SK-N-MC (cell line): ENCODE measurements at regions not wholly inside any gene's neighbourhood (a gene's known extent, or its start where the extent isn't known, plus 50 kb on each side); places are given as distances from the start of the nearest gene placed in this dataset.
"Not testable (repeated sequence)": the region's sequence is repeated elsewhere in the genome, so short reads cannot be mapped to it uniquely, and the experiment has no call there.

Experiments used
- EZH2 ChIP-seq: fragments of 200-600 bp; sonication (generic); IDR thresholded peaks from one replicate; pipeline ENCODE4 v1.6.1; 2017; ENCODE audit warnings: antibody characterized with exemption
- FOXP2 ChIP-seq: optimal IDR thresholded peaks from 2 replicates; pipeline ENCODE3; 2011; ENCODE audit warnings: mild to moderate bottlenecking, moderate library complexity; ENCODE audit not compliant: insufficient read depth; ENCODE audit errors: extremely low read length, control extremely low read depth
- POLR2AphosphoS5 ChIP-seq: IDR thresholded peaks from 2 replicates; pipeline ENCODE4 v1.6.1; 2012; ENCODE audit warnings: mild to moderate bottlenecking, low read depth, low read length, borderline replicate concordance

DNA sequence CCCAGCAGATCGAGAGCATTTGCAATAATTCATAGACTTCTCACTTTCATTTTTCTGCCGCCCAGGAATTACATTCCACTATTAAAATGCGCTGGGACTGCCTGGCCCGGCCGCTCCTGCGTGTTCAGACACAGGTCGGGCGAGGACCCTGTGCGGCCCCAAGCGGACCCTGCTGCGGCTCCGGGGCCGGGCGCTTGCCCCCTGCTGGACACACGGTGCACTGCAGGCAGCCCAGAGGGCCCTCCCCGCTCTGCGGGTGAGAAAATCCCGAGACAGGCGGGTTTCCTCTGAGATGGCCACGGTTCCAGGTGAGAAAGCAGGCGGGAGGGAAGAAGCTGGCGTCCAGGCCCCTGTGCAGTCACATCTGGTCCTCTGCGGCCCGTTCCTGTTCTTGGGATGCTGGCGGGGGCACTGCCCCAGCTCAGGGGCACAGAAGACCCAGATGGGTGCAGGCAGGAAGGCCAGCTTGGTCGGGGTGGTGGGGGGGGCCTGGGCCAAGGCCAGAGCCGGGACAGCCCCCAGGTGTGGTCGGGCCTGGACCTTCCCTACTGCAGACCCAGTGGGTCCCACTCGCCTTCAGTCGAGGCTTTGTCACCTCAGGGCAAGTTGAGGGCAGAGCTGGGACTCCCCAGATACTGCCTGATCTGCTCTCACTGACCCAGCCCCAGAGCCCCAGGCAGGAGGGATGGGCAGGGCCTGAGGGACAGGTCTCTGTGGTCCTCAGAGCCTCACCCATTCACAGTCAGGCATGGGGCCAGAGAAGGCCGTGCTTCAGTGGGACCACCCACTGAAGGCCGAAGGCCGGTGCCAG lies 135.1 kb downstream of the FAM53A start:
- not testable (repeated sequence) for TF ChIP-seq POLR2AphosphoS5, EZH2, FOXP2
